HepG2 (cell line): ENCODE measurements at regions not wholly inside any gene's neighbourhood (a gene's known extent, or its start where the extent isn't known, plus 50 kb on each side); places are given as distances from the start of the nearest gene placed in this dataset.
A peak's percentile ranks its signal among the peaks of the same experiment; 100 is the strongest.

Source experiments
- DNMT3B ChIP-seq: conservative IDR thresholded peaks from 2 replicates; pipeline ENCODE4 v1.6.1; 2016; ENCODE audit warnings: missing biosample characterization, control low read depth
- FOSL1 ChIP-seq: sonication (generic); formaldehyde crosslinking; IDR thresholded peaks from 2 replicates; pipeline ENCODE4 v1.9.0; 2021; ENCODE audit warnings: missing genetic modification reagents, borderline replicate concordance
- HNRNPH1 ChIP-seq: fragments of 200-400 bp; formaldehyde crosslinking; optimal IDR thresholded peaks from 2 replicates; pipeline ENCODE3; 2017; ENCODE audit warnings: mild to moderate bottlenecking, low read depth, low read length
- PRPF4 ChIP-seq: fragments of 200-400 bp; formaldehyde crosslinking; IDR thresholded peaks from 2 replicates; pipeline ENCODE4 v1.6.1; 2016; ENCODE audit warnings: low read length, low read depth; ENCODE audit not compliant: poor library complexity, severe bottlenecking
- RAD51 ChIP-seq: fragments of 450-650 bp; IDR thresholded peaks from 2 replicates; pipeline ENCODE4 v1.6.1; 2016; ENCODE audit warnings: borderline replicate concordance
- REPIN1 ChIP-seq: sonication (generic); formaldehyde crosslinking; IDR thresholded peaks from 2 replicates; pipeline ENCODE4 v1.8.0; 2022; ENCODE audit warnings: missing genetic modification reagents, low read depth, mild to moderate bottlenecking, borderline replicate concordance
- RFXAP ChIP-seq: sonication (generic); formaldehyde crosslinking; IDR thresholded peaks from 2 replicates; pipeline ENCODE4 v1.4.0; 2020; ENCODE audit warnings: missing genetic modification reagents, borderline replicate concordance
- ZNF329 ChIP-seq: sonication (generic); formaldehyde crosslinking; IDR thresholded peaks from 2 replicates; pipeline ENCODE4 v1.9.0; 2021; ENCODE audit warnings: low read depth, mild to moderate bottlenecking, missing genetic modification reagents
- ZNF562 ChIP-seq: sonication (generic); formaldehyde crosslinking; IDR thresholded peaks from 2 replicates; pipeline ENCODE4 v1.8.0; 2022; ENCODE audit warnings: missing genetic modification reagents, borderline replicate concordance
- ZNF616 ChIP-seq: sonication (generic); formaldehyde crosslinking; IDR thresholded peaks from 2 replicates; pipeline ENCODE4 v1.5.0; 2020; ENCODE audit warnings: low read depth, mild to moderate bottlenecking, missing genetic modification reagents
- ZNF7 ChIP-seq: IDR thresholded peaks from 2 replicates; pipeline ENCODE4 v1.6.1; 2016; ENCODE audit warnings: missing biosample characterization, missing genetic modification reagents
- TF ChIP-seq, protein P1 (sequence below): sonication (generic); formaldehyde crosslinking; IDR thresholded peaks from 2 replicates; pipeline ENCODE4 v1.4.0; 2020; ENCODE audit warnings: mild to moderate bottlenecking, missing genetic modification reagents, borderline replicate concordance
- TF ChIP-seq, protein P2 (sequence below): sonication (generic); formaldehyde crosslinking; IDR thresholded peaks from 2 replicates; pipeline ENCODE4 v1.5.0; 2020; ENCODE audit warnings: mild to moderate bottlenecking, missing genetic modification reagents
- TF ChIP-seq, protein P3 (sequence below): sonication (generic); formaldehyde crosslinking; IDR thresholded peaks from 2 replicates; pipeline ENCODE4 v1.5.1; 2020; ENCODE audit warnings: mild to moderate bottlenecking, missing genetic modification reagents, moderate library complexity
- TF ChIP-seq, protein P4 (sequence below): sonication (generic); formaldehyde crosslinking; IDR thresholded peaks from 2 replicates; pipeline ENCODE4 v1.4.0; 2020; ENCODE audit warnings: missing genetic modification reagents; ENCODE audit errors: not compliant biosample characterization
- TF ChIP-seq, protein P5 (sequence below): IDR thresholded peaks from 2 replicates; pipeline ENCODE4 v1.6.1; 2012; ENCODE audit warnings: low read depth, low read length, improper control_type of control experiment

DNA sequence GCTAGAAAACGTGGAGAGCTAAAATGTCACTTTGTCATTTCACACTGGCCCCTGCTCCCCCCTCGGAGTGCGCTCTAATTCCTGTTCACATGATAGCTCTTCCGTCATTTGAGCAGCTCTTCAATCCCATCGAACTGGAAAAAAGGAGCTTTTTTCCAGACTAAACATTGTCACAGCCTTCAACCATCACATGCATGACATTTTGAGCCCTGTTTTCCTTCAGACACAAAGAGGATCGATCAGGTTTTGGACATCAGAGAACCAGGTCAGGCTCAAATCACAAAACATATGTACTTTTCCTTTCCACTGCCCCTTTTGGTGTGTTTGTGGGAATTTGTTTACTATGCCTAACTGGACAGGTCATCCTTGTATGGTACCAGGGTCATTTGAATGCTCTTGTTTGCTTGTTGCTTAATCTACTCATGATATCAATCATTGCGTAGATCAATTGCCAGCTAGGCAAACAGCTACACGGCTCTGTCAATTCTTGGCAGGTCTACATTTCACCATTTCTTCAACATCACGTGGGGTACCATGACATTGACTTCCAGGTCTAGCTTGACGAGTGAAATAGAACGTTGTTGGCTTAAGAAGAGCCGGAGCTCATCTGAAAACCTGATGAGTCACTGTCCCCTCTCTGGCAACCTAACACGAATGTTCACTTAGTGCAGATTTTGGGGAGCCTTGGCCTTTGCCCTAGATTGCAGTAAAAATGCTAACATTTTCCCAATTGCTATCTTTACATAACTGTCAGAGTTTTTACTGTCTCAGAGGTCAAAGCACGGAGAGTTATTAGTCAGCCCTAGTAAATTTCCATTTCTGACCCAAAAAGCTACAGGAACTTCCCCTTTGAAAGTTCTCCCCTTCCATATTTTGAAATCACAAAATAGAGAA is 87.3 kb downstream of the LYZL2 start (continued):
- TF ChIP-seq ZNF616 (no peak), DNMT3B (CRISPR knock-in tag) (0 out of 2 replicates have a peak, but pooled peaks have one; percentile 12), HNRNPH1 (no peak), RFXAP (CRISPR knock-in tag) (no peak), ZNF562 (CRISPR knock-in tag) (no peak), ZNF7 (CRISPR knock-in tag) (no peak; the same call in 1 of the 2 replicates), ZNF329 (0 out of 2 replicates have a peak, but pooled peaks have one; percentile 56), RAD51 (peak; percentile 45), PRPF4 (no peak), REPIN1 (CRISPR knock-in tag) (peak; percentile 83; the same call in 1 of the 2 replicates), FOSL1 (CRISPR knock-in tag) (peak; percentile 45; the same call in 1 of the 2 replicates)
- TF ChIP-seq, protein P1, sequence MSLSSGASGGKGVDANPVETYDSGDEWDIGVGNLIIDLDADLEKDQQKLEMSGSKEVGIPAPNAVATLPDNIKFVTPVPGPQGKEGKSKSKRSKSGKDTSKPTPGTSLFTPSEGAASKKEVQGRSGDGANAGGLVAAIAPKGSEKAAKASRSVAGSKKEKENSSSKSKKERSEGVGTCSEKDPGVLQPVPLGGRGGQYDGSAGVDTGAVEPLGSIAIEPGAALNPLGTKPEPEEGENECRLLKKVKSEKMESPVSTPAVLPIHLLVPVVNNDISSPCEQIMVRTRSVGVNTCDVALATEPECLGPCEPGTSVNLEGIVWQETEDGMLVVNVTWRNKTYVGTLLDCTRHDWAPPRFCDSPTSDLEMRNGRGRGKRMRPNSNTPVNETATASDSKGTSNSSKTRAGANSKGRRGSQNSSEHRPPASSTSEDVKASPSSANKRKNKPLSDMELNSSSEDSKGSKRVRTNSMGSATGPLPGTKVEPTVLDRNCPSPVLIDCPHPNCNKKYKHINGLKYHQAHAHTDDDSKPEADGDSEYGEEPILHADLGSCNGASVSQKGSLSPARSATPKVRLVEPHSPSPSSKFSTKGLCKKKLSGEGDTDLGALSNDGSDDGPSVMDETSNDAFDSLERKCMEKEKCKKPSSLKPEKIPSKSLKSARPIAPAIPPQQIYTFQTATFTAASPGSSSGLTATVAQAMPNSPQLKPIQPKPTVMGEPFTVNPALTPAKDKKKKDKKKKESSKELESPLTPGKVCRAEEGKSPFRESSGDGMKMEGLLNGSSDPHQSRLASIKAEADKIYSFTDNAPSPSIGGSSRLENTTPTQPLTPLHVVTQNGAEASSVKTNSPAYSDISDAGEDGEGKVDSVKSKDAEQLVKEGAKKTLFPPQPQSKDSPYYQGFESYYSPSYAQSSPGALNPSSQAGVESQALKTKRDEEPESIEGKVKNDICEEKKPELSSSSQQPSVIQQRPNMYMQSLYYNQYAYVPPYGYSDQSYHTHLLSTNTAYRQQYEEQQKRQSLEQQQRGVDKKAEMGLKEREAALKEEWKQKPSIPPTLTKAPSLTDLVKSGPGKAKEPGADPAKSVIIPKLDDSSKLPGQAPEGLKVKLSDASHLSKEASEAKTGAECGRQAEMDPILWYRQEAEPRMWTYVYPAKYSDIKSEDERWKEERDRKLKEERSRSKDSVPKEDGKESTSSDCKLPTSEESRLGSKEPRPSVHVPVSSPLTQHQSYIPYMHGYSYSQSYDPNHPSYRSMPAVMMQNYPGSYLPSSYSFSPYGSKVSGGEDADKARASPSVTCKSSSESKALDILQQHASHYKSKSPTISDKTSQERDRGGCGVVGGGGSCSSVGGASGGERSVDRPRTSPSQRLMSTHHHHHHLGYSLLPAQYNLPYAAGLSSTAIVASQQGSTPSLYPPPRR, result peak; percentile 99
- TF ChIP-seq, protein P2, sequence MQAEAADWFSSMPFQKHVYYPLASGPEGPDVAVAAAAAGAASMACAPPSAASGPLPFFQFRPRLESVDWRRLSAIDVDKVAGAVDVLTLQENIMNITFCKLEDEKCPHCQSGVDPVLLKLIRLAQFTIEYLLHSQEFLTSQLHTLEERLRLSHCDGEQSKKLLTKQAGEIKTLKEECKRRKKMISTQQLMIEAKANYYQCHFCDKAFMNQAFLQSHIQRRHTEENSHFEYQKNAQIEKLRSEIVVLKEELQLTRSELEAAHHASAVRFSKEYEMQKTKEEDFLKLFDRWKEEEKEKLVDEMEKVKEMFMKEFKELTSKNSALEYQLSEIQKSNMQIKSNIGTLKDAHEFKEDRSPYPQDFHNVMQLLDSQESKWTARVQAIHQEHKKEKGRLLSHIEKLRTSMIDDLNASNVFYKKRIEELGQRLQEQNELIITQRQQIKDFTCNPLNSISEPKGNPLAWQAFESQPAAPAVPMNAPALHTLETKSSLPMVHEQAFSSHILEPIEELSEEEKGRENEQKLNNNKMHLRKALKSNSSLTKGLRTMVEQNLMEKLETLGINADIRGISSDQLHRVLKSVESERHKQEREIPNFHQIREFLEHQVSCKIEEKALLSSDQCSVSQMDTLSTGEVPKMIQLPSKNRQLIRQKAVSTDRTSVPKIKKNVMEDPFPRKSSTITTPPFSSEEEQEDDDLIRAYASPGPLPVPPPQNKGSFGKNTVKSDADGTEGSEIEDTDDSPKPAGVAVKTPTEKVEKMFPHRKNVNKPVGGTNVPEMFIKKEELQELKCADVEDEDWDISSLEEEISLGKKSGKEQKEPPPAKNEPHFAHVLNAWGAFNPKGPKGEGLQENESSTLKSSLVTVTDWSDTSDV (CRISPR knock-in tag), result no peak
- TF ChIP-seq, protein P3, sequence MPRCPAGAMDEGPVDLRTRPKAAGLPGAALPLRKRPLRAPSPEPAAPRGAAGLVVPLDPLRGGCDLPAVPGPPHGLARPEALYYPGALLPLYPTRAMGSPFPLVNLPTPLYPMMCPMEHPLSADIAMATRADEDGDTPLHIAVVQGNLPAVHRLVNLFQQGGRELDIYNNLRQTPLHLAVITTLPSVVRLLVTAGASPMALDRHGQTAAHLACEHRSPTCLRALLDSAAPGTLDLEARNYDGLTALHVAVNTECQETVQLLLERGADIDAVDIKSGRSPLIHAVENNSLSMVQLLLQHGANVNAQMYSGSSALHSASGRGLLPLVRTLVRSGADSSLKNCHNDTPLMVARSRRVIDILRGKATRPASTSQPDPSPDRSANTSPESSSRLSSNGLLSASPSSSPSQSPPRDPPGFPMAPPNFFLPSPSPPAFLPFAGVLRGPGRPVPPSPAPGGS (CRISPR knock-in tag), result 0 out of 2 replicates have a peak, but pooled peaks have one; percentile 76
- TF ChIP-seq, protein P4, sequence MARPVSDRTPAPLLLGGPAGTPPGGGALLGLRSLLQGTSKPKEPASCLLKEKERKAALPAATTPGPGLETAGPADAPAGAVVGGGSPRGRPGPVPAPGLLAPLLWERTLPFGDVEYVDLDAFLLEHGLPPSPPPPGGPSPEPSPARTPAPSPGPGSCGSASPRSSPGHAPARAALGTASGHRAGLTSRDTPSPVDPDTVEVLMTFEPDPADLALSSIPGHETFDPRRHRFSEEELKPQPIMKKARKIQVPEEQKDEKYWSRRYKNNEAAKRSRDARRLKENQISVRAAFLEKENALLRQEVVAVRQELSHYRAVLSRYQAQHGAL (CRISPR knock-in tag), result no peak
- TF ChIP-seq, protein P5, sequence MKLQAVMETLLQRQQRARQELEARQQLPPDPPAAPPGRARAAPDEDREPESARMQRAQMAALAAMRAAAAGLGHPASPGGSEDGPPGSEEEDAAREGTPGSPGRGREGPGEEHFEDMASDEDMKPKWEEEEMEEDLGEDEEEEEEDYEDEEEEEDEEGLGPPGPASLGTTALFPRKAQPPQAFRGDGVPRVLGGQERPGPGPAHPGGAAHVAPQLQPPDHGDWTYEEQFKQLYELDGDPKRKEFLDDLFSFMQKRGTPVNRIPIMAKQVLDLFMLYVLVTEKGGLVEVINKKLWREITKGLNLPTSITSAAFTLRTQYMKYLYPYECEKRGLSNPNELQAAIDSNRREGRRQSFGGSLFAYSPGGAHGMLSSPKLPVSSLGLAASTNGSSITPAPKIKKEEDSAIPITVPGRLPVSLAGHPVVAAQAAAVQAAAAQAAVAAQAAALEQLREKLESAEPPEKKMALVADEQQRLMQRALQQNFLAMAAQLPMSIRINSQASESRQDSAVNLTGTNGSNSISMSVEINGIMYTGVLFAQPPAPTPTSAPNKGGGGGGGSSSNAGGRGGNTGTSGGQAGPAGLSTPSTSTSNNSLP, result peak; percentile 100
